ENCODE measurements at regions not wholly inside any gene's neighbourhood (a gene's known extent, or its start where the extent isn't known, plus 50 kb on each side); places are given as distances from the start of the nearest gene placed in this dataset.

- no peak for DNase-seq (ENCODE audit: low read depth in 2 of 3, low spot score in 2 of 3)
Observed at GRCh38 chr9:118455259-118455658, 751.1 kb downstream of the TLR4 start.

GRCh38 chr9:118455788-118456187, 751.6 kb downstream of the TLR4 start:
- DNase-seq (ENCODE audit: low read depth in 2 of 3, low spot score in 2 of 3), result no peak

GRCh38 chr9:118457171-118458000, 753.2 kb downstream of the TLR4 start:
- DNase-seq (ENCODE audit: low read depth in 2 of 3, low spot score in 2 of 3), result no peak

- no peak for DNase-seq (ENCODE audit: low read depth in 2 of 3, low spot score in 2 of 3)
Observed at GRCh38 chr9:118459913-118460312, 755.7 kb downstream of the TLR4 start.

GRCh38 chr9:118463419-118463818, 759.2 kb downstream of the TLR4 start:
- no peak for DNase-seq (ENCODE audit: low read depth in 2 of 3, low spot score in 2 of 3)

GRCh38 chr9:118473521-118473920, 769.3 kb downstream of the TLR4 start:
- no peak for DNase-seq (ENCODE audit: low read depth in 2 of 3, low spot score in 2 of 3)

- no peak for DNase-seq (ENCODE audit: low read depth in 2 of 3, low spot score in 2 of 3)
Observed at GRCh38 chr9:118478752-118479151, 774.5 kb downstream of the TLR4 start.

GRCh38 chr9:118482306-118482705, 778.1 kb downstream of the TLR4 start:
- DNase-seq (ENCODE audit: low read depth in 2 of 3, low spot score in 2 of 3), result no peak

- DNase-seq (ENCODE audit: low read depth in 2 of 3, low spot score in 2 of 3), result no peak
Observed at GRCh38 chr9:118483677-118484076, 779.5 kb downstream of the TLR4 start.

GRCh38 chr9:118503236-118503635, 799.0 kb downstream of the TLR4 start:
- DNase-seq (ENCODE audit: low read depth in 2 of 3, low spot score in 2 of 3), result no peak

- no peak for DNase-seq (ENCODE audit: low read depth in 2 of 3, low spot score in 2 of 3)
Observed at GRCh38 chr9:118510711-118511110, 806.5 kb downstream of the TLR4 start.

GRCh38 chr9:118515947-118516346, 811.7 kb downstream of the TLR4 start:
- no peak for DNase-seq (ENCODE audit: low read depth in 2 of 3, low spot score in 2 of 3)

GRCh38 chr9:118521261-118521660, 817.1 kb downstream of the TLR4 start:
- peak in 2 of 3 donors; percentile 33 to 69 for DNase-seq (ENCODE audit: low read depth in 2 of 3, low spot score in 2 of 3)

- DNase-seq (ENCODE audit: low read depth in 2 of 3, low spot score in 2 of 3), result peak in 2 of 3 donors; percentile 92 to 97
Observed at GRCh38 chr9:118522093-118523028, 818.2 kb downstream of the TLR4 start.

- no peak for DNase-seq (ENCODE audit: low read depth in 2 of 3, low spot score in 2 of 3)
Observed at GRCh38 chr9:118527261-118527660, 823.1 kb downstream of the TLR4 start.

- peak in 2 of 3 donors; percentile 34 to 56 for DNase-seq (ENCODE audit: low read depth in 2 of 3, low spot score in 2 of 3)
Observed at GRCh38 chr9:118529210-118529609, 825.0 kb downstream of the TLR4 start.

GRCh38 chr9:118529624-118530214, 825.5 kb downstream of the TLR4 start:
- no peak for DNase-seq (ENCODE audit: low read depth in 2 of 3, low spot score in 2 of 3)

GRCh38 chr9:118532592-118532991, 828.4 kb downstream of the TLR4 start:
- no peak for DNase-seq (ENCODE audit: low read depth in 2 of 3, low spot score in 2 of 3)

- no peak for DNase-seq (ENCODE audit: low read depth in 2 of 3, low spot score in 2 of 3)
Observed at GRCh38 chr9:118533101-118533500, 828.9 kb downstream of the TLR4 start.

- no peak for DNase-seq (ENCODE audit: low read depth in 2 of 3, low spot score in 2 of 3)
Observed at GRCh38 chr9:118533850-118534249, 829.6 kb downstream of the TLR4 start.

GRCh38 chr9:118536153-118536552, 832.0 kb downstream of the TLR4 start:
- DNase-seq (ENCODE audit: low read depth in 2 of 3, low spot score in 2 of 3), result no peak

All from hematopoietic multipotent progenitor cell (in vitro differentiated cells).